ENCODE measurements at regions not wholly inside any gene's neighbourhood (a gene's known extent, or its start where the extent isn't known, plus 50 kb on each side); places are given as distances from the start of the nearest gene placed in this dataset.

GRCh38 chr1:74995821-74996220 is 138.4 kb upstream of the LHX8 start:
- Histone ChIP-seq H3F3A (ENCODE audit: insufficient read depth, low read length) (no peaks in the 10 kb centered on the region), H3K4me2 (ENCODE audit: low read length) (no peak overlapping the region), H4K20me1 (ENCODE audit: insufficient read depth, low read length) (no peaks in the 10 kb centered on the region), H3K27ac (ENCODE audit: low read depth, low read length, poor library complexity, severe bottlenecking) (no peak overlapping the region), H3K9me2 (ENCODE audit: low read depth, low read length) (no peaks in the 10 kb centered on the region), H3K9me3 (ENCODE audit: low read length) (no peaks in the 10 kb centered on the region), H3K4me1 (ENCODE audit: insufficient read depth, low read length, severe bottlenecking) (no peaks in the 10 kb centered on the region), H3K36me3 (ENCODE audit: insufficient read depth, low read length) (no peaks in the 10 kb centered on the region), H3K27me3 (ENCODE audit: insufficient read depth, low read length) (no peaks in the 10 kb centered on the region), H3K79me2 (ENCODE audit: insufficient read depth, low read length) (no peaks in the 10 kb centered on the region), H3K9ac (ENCODE audit: low read length) (no peak overlapping the region), H3K4me3 (ENCODE audit: low read depth, low read length, poor library complexity, severe bottlenecking) (no peak overlapping the region), H2AFZ (ENCODE audit: low read length) (no peak overlapping the region)
- no peak for TF ChIP-seq EZH2 (IDR thresholded peaks at IDR 0.05; ENCODE audit: borderline replicate concordance, low read length)
- TF ChIP-seq, protein P1, sequence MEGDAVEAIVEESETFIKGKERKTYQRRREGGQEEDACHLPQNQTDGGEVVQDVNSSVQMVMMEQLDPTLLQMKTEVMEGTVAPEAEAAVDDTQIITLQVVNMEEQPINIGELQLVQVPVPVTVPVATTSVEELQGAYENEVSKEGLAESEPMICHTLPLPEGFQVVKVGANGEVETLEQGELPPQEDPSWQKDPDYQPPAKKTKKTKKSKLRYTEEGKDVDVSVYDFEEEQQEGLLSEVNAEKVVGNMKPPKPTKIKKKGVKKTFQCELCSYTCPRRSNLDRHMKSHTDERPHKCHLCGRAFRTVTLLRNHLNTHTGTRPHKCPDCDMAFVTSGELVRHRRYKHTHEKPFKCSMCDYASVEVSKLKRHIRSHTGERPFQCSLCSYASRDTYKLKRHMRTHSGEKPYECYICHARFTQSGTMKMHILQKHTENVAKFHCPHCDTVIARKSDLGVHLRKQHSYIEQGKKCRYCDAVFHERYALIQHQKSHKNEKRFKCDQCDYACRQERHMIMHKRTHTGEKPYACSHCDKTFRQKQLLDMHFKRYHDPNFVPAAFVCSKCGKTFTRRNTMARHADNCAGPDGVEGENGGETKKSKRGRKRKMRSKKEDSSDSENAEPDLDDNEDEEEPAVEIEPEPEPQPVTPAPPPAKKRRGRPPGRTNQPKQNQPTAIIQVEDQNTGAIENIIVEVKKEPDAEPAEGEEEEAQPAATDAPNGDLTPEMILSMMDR (IDR thresholded peaks at IDR 0.05; ENCODE audit: low read length) = no peak

DNA sequence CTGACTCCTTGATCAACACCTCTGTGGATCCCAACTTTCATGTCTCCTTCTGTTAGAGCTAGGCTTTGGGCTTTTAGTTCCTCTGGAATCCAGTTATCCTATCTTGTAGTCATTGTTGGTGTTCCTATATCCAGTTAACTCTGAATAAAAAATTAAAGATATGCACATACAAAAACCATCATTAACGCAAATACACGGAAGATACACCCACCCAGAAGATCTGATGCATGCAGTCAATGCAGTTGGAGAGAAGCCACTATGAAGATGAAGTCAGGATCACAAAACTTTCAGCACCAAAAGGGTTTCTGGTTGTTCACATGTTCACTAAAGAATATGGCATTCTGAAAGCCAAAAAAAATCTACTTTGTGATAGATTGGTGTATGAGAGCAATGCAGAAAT is 123.6 kb upstream of the LHX8 start:
- Histone ChIP-seq H3F3A (ENCODE audit: insufficient read depth, low read length) (no peaks in the 10 kb centered on the region), H3K4me1 (ENCODE audit: insufficient read depth, low read length, severe bottlenecking) (no peaks in the 10 kb centered on the region), H3K9ac (ENCODE audit: low read length) (no peak overlapping the region), H3K79me2 (ENCODE audit: insufficient read depth, low read length) (no peaks in the 10 kb centered on the region), H3K4me3 (ENCODE audit: low read depth, low read length, poor library complexity, severe bottlenecking) (no peak overlapping the region), H3K4me2 (ENCODE audit: low read length) (no peak overlapping the region), H3K36me3 (ENCODE audit: insufficient read depth, low read length) (no peaks in the 10 kb centered on the region), H3K9me3 (ENCODE audit: low read length) (no peaks in the 10 kb centered on the region), H4K20me1 (ENCODE audit: insufficient read depth, low read length) (no peaks in the 10 kb centered on the region), H3K27me3 (ENCODE audit: insufficient read depth, low read length) (no peaks in the 10 kb centered on the region), H3K27ac (ENCODE audit: low read depth, low read length, poor library complexity, severe bottlenecking) (no peak overlapping the region), H2AFZ (ENCODE audit: low read length) (no peak overlapping the region), H3K9me2 (ENCODE audit: low read depth, low read length) (no peaks in the 10 kb centered on the region)
- no peak for TF ChIP-seq EZH2 (IDR thresholded peaks at IDR 0.05; ENCODE audit: borderline replicate concordance, low read length)
- TF ChIP-seq, protein P1 (IDR thresholded peaks at IDR 0.05; ENCODE audit: low read length) = no peak

DNA sequence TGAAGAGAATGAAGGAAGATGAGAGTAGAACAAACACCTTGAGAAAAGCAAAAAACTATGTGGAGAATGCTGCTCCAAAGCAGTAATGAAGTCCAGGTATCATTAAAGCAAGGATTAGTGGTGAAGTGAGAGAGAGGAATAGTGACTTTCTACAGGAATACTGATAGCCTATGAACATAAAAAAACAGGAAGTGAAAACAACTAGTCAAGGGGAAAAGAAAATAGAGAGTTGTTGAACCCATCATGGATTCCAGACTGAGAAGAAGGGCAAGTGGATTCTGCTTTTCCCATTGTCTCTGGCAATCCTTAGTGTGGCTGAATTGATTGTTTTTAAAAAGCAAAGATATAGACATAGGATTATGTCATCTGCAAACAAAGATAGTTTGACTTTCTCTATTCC is 119.9 kb upstream of the LHX8 start:
- no peak overlapping the region for H3K4me3 ChIP-seq (ENCODE audit: low read depth, low read length, poor library complexity, severe bottlenecking)
- H3K4me2 ChIP-seq (ENCODE audit: low read length) = no peak overlapping the region
- H3K9ac ChIP-seq (ENCODE audit: low read length) = no peak overlapping the region
- no peaks in the 10 kb centered on the region for H3K36me3 ChIP-seq (ENCODE audit: insufficient read depth, low read length)
- no peaks in the 10 kb centered on the region for H3K4me1 ChIP-seq (ENCODE audit: insufficient read depth, low read length, severe bottlenecking)
- no peaks in the 10 kb centered on the region for H3F3A ChIP-seq (ENCODE audit: insufficient read depth, low read length)
- no peaks in the 10 kb centered on the region for H3K27me3 ChIP-seq (ENCODE audit: insufficient read depth, low read length)
- H2AFZ ChIP-seq (ENCODE audit: low read length) = no peak overlapping the region
- no peaks in the 10 kb centered on the region for H3K79me2 ChIP-seq (ENCODE audit: insufficient read depth, low read length)
- no peak for TF ChIP-seq EZH2 (IDR thresholded peaks at IDR 0.05; ENCODE audit: borderline replicate concordance, low read length)
- TF ChIP-seq, protein P1 (IDR thresholded peaks at IDR 0.05; ENCODE audit: low read length) = no peak
- H4K20me1 ChIP-seq (ENCODE audit: insufficient read depth, low read length) = no peaks in the 10 kb centered on the region
- H3K9me2 ChIP-seq (ENCODE audit: low read depth, low read length) = no peaks in the 10 kb centered on the region; the same call in 1 of the 2 replicates
- H3K9me3 ChIP-seq (ENCODE audit: low read length) = no peaks in the 10 kb centered on the region
- no peak overlapping the region for H3K27ac ChIP-seq (ENCODE audit: low read depth, low read length, poor library complexity, severe bottlenecking)
